GM12873 (cell line): ENCODE measurements at regions not wholly inside any gene's neighbourhood (a gene's known extent, or its start where the extent isn't known, plus 50 kb on each side); places are given as distances from the start of the nearest gene placed in this dataset.

Experiments
- TF ChIP-seq, protein P1 (sequence below): IDR thresholded peaks from 2 replicates; pipeline ENCODE4 v1.5.1; 2012; ENCODE audit warnings: low read depth, mild to moderate bottlenecking, moderate library complexity, low read length, control low read depth; ENCODE audit not compliant: insufficient read depth; ENCODE audit errors: missing control alignments

DNA sequence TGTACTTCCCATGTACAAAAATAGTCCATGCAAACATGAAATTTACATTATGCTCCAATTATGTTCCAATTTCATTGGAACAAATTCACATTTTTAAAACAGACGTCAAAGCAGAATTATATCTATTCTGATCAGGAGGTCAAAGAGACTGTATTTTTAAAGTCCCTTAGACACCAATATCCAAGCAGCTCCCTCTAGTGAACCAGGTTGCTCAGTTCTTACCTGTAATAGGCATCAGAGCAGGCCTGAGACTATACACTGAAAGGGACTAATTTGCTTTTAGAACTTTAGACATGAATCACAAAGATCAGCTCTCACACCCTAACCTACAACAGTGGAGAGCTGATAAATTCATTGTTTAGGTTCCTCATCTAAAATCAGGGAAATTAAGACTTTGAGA lies 273.9 kb downstream of the MBD2 start:
- TF ChIP-seq, protein P1, sequence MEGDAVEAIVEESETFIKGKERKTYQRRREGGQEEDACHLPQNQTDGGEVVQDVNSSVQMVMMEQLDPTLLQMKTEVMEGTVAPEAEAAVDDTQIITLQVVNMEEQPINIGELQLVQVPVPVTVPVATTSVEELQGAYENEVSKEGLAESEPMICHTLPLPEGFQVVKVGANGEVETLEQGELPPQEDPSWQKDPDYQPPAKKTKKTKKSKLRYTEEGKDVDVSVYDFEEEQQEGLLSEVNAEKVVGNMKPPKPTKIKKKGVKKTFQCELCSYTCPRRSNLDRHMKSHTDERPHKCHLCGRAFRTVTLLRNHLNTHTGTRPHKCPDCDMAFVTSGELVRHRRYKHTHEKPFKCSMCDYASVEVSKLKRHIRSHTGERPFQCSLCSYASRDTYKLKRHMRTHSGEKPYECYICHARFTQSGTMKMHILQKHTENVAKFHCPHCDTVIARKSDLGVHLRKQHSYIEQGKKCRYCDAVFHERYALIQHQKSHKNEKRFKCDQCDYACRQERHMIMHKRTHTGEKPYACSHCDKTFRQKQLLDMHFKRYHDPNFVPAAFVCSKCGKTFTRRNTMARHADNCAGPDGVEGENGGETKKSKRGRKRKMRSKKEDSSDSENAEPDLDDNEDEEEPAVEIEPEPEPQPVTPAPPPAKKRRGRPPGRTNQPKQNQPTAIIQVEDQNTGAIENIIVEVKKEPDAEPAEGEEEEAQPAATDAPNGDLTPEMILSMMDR, result no peak

DNA sequence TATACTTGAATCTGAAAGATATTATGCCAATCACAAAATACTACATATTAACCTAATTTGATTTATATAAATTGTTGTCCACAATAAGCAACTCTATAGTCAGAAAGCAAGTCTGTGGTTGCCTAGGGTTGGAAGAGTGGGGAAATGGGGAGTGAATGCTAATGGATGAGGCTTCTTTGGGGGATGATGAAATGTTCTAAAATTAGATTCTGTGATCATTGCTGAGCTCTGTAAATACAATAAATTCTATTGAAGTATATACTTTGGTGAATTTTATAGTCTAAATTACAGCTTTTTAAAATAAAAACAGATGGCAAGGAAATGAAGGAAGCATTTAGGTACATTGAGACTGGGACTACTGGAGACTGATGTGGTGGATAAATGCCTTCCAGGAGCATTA lies 275.5 kb downstream of the MBD2 start:
- TF ChIP-seq, protein P1, result no peak

DNA sequence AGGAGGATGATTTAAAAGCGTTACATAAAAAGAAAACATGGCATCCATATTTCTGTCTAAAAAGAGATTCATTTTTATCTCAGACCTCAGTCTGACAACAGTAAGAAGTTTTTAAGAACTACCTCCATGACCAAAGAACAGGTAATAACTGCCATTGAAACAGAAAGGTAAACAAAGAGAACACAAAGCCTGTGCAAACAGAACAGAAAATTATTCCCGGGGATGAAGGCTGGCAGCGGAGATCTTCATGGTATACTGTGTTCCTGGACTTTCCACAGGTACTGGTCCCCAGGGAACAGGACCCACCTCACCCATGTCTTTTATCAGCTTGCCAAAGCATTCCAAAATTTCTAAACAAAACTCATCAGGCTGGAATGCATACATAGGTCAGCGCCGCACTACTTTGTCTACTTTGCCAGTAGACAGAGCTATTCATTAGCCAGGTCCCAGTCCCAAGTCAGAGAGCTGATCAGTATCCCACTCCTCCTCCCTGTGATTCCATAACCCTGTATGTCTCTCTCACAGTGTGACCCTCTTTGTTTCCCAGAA lies 277.3 kb downstream of the MBD2 start:
- TF ChIP-seq, protein P1, result no peak

DNA sequence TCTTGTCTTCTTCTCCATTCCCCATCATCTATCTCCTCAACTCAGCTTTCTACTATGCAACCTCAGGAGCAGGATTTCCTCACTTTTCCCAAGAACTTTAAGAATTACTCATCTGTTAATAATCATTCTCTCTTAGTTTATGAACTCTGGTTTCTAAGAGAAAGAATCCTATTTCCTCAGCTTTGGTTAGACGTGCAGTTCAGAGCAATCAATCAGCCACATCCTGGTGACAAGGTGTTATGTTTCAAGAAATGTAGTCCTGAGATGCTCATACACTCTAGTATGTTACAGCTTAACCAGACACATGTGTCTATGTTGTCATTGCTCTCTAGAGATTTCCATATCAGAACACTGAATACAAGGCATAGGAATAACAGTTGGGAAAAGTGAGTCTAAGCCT lies 277.9 kb downstream of the MBD2 start:
- TF ChIP-seq, protein P1, result no peak

DNA sequence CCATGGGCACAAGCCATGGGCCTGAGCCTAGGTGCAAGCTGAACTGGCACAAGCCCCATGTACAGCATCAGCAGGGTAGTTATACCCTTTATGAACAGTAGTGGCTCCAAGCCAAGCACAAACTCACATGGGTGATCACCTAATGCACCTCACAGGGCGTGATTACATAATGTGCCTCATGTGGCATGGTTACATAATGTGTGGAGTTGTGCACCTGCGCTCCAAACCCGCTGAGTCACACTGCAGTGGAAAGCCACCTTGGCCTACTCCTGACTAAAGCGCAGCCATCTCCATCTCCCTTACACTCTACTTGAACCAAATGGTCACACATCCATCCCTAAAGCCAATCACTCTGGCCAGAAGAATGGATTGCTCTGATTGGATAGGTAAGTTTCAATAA lies 279.7 kb downstream of the MBD2 start:
- TF ChIP-seq, protein P1, result no peak

DNA sequence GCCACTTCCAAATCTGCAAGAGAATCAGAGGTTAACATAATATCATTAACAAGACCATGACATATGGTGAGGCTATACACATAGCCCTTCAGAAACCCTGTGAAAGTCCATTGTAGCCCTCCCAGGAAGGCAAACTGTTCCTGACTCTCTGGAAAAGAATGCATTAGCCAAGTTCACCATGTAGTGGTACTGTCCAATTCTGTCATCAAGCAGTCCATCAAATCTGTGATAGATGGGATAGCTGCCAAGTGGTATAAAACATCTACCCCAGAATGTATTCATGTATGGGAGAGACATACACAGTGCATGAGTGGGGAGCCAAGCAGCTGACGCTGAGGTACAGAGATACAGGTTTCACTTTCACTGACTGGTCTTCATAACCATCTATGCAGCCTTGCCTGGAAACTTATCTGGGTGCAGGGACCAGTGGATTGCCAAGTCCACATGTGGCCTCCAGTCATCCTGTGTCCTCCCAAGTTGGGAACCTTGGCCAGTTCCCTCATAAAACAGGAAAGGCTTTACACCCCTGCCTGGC lies 281.1 kb downstream of the MBD2 start:
- TF ChIP-seq, protein P1, result no peak

DNA sequence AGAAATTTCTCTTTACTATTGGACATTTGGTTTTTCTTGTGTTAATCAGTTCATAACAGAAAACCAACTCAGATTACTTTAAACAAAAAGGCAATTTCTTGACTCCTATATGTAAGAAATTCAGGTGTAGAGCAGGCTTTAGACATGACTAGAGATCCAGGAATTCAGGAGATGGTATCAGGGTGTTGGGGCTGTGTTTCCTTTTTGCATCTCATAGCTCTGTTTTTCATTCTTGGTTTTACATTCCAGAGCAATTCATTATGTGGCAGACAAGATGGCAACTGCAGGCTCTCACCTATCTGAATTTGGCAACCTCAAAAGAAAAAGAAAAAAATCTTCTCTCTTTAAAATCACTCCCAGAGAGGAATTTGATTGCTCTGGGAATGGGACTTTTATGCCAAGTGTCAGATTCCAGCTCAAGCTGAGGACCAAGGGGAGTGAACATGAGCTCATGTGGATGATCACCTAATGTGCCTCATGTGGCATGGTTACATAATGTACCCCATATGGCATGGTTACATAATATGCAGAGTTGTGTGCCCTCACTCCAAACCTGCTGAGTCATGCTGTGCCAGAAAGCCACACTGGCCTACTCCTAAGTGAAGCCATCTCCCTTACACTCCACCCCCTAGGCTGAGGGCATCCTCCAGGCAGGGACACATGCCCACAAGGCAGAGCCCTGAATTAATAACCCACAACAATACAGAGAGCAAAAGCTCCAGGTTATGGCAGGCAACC lies 282.7 kb downstream of the MBD2 start:
- TF ChIP-seq, protein P1, result no peak
